ENCODE measurements at regions not wholly inside any gene's neighbourhood (a gene's known extent, or its start where the extent isn't known, plus 50 kb on each side); places are given as distances from the start of the nearest gene placed in this dataset.

GRCh38 chr2:216777637-216778273 is 82.1 kb downstream of the TNP1 start:
- TF ChIP-seq CTCF (conservative IDR thresholded peaks at IDR 0.05) (peak; percentile 91), ZFX (IDR thresholded peaks at IDR 0.05) (no peak)

Data from C4-2B (cell line).